Activated T-helper 2 cell treated with anti-CD3 and anti-CD28 coated beads, Interferon-gamma antibody, Interleukin-2, Interleukin-4, amounts not matched to agents 10 μg/mL and 5 μg/mL and 100 μg/mL, durations not matched to agents 14 hours and 24 hours and 36 hours (primary cell): ENCODE measurements at regions not wholly inside any gene's neighbourhood (a gene's known extent, or its start where the extent isn't known, plus 50 kb on each side); places are given as distances from the start of the nearest gene placed in this dataset.

Source experiments
- DNase-seq: peaks from one replicate; pipeline ENCODE4 v3.0.0; 2021; ENCODE audit warnings: low spot score
- H3K27ac Mint-ChIP-seq: one replicate; pipeline ENCODE4 v1.8.0; 2021; ENCODE audit warnings: mixed read lengths
- H3K27me3 Mint-ChIP-seq: one replicate; pipeline ENCODE4 v1.8.0; 2021; ENCODE audit warnings: low read depth, mixed read lengths
- H3K36me3 Mint-ChIP-seq: one replicate; pipeline ENCODE4 v1.8.0; 2021; ENCODE audit warnings: low read depth, mixed read lengths
- H3K4me1 Mint-ChIP-seq: one replicate; pipeline ENCODE4 v1.8.0; 2021; ENCODE audit warnings: low read depth, mixed read lengths
- H3K4me3 Mint-ChIP-seq: one replicate; pipeline ENCODE4 v1.8.0; 2021; ENCODE audit warnings: low read depth, mild to moderate bottlenecking, moderate library complexity, mixed read lengths
- H3K9me3 Mint-ChIP-seq: one replicate; pipeline ENCODE4 v1.8.0; 2021; ENCODE audit warnings: mixed read lengths
- intact Hi-C: fragments of 100-400 bp; cut with micrococcal nuclease; formaldehyde crosslinking; loops from one replicate; pipeline ENCODE4 v1.15.1; 2023

DNA sequence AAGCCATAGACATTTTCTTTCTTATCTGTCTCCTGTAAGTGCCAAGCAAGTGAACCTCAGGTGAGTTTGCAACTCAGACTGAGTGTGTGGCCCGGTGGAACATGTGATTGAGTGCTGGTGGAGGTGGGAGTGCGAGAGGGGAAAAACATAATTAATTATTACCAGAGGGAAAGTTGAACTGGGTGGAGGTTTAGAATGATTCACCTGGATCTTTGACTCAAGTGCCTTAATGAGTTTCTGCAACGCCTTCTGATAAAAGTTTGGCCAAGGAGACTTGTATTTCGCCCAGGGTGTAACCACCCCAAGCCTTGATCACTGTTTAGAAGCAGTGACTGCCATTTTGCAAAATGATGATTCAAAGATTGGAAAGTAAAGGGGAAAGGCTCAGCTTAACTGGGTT lies 513.9 kb downstream of the GATA3 start:
- peak overlapping the region; percentile 10 for H3K27ac Mint-ChIP-seq
- H3K36me3 Mint-ChIP-seq: peaks cover 2% of the 10 kb centered on the region
- no peak for DNase-seq
- H3K4me3 Mint-ChIP-seq: no peak overlapping the region
- intact Hi-C loops: no loop called here
- H3K9me3 Mint-ChIP-seq: peaks cover 19% of the 10 kb centered on the region
- H3K4me1 Mint-ChIP-seq: peaks cover 29% of the 10 kb centered on the region
- H3K27me3 Mint-ChIP-seq: no peaks in the 10 kb centered on the region

DNA sequence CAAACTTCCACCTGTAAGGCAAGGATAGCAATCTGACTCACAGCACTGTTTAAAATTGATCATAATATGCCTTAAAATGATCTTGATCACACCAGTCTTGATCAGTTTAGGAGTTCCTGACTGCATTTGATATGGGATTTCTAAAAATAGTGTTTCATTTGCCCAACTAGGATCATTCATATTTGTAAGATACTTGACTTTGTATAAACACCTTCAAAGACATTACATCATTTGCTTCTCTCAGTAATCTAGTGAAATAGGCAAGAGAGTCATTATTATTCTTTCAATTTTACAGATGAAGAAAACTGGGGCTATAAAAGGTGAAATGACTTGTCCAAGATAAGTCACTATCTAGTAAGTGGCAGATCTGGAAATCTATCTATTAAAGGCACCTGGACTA lies 521.1 kb downstream of the GATA3 start:
- Mint-ChIP-seq H3K27ac (peak overlapping the region; percentile 80), H3K4me3 (no peak overlapping the region), H3K9me3 (peaks cover 15% of the 10 kb centered on the region), H3K36me3 (peaks cover 9% of the 10 kb centered on the region), H3K27me3 (no peaks in the 10 kb centered on the region), H3K4me1 (peaks cover 63% of the 10 kb centered on the region)
- intact Hi-C loops: loop anchor here (1.0 to 10.0 kb wide), 13 partner anchors 43 to 719 kb away; no protein-coding TSS in a partner anchor
- no peak for DNase-seq

- DNase-seq: no peak
- Mint-ChIP-seq H3K4me3 (peak overlapping the region; percentile 46), H3K4me1 (peaks cover 64% of the 10 kb centered on the region), H3K27ac (peak overlapping the region; percentile 80), H3K9me3 (peaks cover 16% of the 10 kb centered on the region), H3K27me3 (no peaks in the 10 kb centered on the region), H3K36me3 (peaks cover 10% of the 10 kb centered on the region)
- intact Hi-C loops: loop anchor here (2.0 to 10.0 kb wide), 12 partner anchors 43 to 719 kb away; no protein-coding TSS in a partner anchor
These were observed 521.8 kb downstream of the GATA3 start for GRCh38 chr10:8576281-8576680.

- intact Hi-C loops: loop anchor here (1.0 to 10.0 kb wide), 13 partner anchors 9 to 718 kb away; no protein-coding TSS in a partner anchor
- H3K27ac Mint-ChIP-seq: peak overlapping the region; percentile 89
- peaks cover 12% of the 10 kb centered on the region for H3K36me3 Mint-ChIP-seq
- H3K27me3 Mint-ChIP-seq: no peaks in the 10 kb centered on the region
- no peak for DNase-seq
- H3K4me3 Mint-ChIP-seq: no peak overlapping the region
- H3K9me3 Mint-ChIP-seq: peaks cover 19% of the 10 kb centered on the region
- peaks cover 68% of the 10 kb centered on the region for H3K4me1 Mint-ChIP-seq
These were observed 522.4 kb downstream of the GATA3 start for GRCh38 chr10:8576911-8577310.

DNA sequence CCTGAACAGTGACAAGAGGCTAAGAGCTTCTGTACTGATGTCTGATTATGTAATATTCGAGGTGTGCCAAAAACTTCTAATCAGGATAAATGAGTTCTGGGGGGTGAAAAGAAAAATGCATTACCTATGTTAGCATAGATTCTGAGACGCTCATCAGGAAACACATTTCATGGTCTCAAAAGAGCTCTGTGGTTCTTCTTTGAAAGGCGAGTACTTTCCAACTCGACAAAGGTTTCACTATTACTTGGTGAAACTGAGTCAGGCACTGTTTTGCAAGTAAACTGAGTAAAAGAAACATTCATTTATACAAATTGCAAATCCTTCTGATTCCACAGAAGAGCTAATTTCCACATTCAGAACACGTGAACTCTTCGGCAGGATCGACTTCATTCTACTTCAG lies 523.2 kb downstream of the GATA3 start:
- DNase-seq: no peak
- intact Hi-C loops: loop anchor here (1.0 to 10.0 kb wide), 13 partner anchors 9 to 717 kb away; no protein-coding TSS in a partner anchor
- peaks cover 13% of the 10 kb centered on the region for H3K36me3 Mint-ChIP-seq
- peaks cover 20% of the 10 kb centered on the region for H3K9me3 Mint-ChIP-seq
- peaks cover 69% of the 10 kb centered on the region for H3K4me1 Mint-ChIP-seq
- no peaks in the 10 kb centered on the region for H3K27me3 Mint-ChIP-seq
- peak overlapping the region; percentile 89 for H3K27ac Mint-ChIP-seq
- no peak overlapping the region for H3K4me3 Mint-ChIP-seq

DNA sequence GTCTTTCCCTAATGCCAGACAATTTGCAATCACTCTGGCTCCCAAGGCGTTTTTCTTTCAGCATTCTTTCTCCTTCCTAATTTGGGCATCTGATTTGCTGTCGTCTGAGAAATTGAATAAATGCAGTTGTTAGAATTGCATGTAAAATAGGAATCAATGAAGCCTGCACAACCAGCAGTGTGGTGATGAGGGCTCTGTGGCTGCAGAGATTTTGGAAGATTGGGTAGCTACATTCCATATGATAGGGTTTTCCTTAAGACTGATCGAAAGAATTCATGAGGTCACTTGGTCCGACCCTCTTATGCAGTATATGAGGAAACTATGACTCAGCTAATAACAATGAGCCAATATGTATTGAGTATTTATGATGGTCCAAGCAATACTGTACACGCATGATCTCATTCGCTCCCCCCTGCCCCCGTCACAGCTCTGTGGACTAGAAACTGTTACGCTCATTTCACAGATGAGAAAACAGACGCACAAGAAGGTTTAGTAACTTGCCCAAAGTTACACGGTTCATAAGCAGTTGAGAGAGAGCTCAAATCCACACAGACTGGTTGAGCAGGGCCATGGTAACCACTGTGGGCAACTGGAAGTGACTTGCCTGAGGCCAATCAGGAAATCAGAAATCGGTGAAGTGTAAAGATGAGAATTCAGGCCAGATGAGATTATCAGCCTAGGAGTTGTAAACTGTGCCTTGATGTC lies 527.2 kb downstream of the GATA3 start:
- H3K27ac Mint-ChIP-seq: peak overlapping the region; percentile 34

GRCh38 chr10:8583096-8583495 lies 528.6 kb downstream of the GATA3 start:
- Mint-ChIP-seq H3K27ac (no peak overlapping the region), H3K36me3 (peaks cover 8% of the 10 kb centered on the region), H3K4me3 (no peak overlapping the region), H3K27me3 (no peaks in the 10 kb centered on the region), H3K4me1 (peaks cover 50% of the 10 kb centered on the region), H3K9me3 (peaks cover 6% of the 10 kb centered on the region)
- DNase-seq: no peak
- intact Hi-C loops: no loop called here

More for the DNA sequence above, 527.2 kb downstream of the GATA3 start:
- intact Hi-C loops: no loop called here
- Mint-ChIP-seq H3K36me3 (peaks cover 8% of the 10 kb centered on the region), H3K4me3 (no peak overlapping the region), H3K27me3 (no peaks in the 10 kb centered on the region), H3K4me1 (peaks cover 52% of the 10 kb centered on the region), H3K9me3 (peaks cover 6% of the 10 kb centered on the region)
- no peak for DNase-seq

DNA sequence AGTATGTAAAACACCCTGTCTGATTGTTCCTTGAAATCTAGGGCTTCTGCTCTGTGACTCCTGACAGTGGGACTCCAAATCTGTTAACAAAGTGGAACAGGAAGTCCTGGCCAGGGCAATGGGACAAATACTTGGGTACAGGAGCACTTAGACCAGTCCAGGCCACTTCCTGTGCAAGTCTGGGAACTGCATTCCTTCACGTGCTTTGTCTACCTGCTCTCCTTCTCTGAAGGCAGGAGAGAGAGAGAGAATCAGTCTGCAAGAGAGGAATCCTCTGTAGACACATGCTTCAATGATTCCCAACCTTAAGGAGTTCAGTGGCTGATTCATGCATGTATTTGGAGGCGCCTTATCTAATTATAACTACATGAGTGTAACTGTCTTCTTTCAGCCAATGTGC lies 530.2 kb downstream of the GATA3 start:
- H3K36me3 Mint-ChIP-seq: peaks cover 5% of the 10 kb centered on the region
- H3K27me3 Mint-ChIP-seq: no peaks in the 10 kb centered on the region
- H3K4me1 Mint-ChIP-seq: peaks cover 37% of the 10 kb centered on the region
- H3K27ac Mint-ChIP-seq: no peak overlapping the region
- no peak for DNase-seq
- intact Hi-C loops: no loop called here
- peaks cover 6% of the 10 kb centered on the region for H3K9me3 Mint-ChIP-seq
- H3K4me3 Mint-ChIP-seq: no peak overlapping the region

GRCh38 chr10:8586504-8586903 lies 532.0 kb downstream of the GATA3 start:
- H3K4me3 Mint-ChIP-seq: peak overlapping the region; percentile 10
- H3K9me3 Mint-ChIP-seq: peaks cover 3% of the 10 kb centered on the region
- H3K27me3 Mint-ChIP-seq: no peaks in the 10 kb centered on the region
- intact Hi-C loops: loop anchor here (1.0 kb wide), 1 partner anchor 9 kb away; no protein-coding TSS in a partner anchor
- peaks cover 34% of the 10 kb centered on the region for H3K4me1 Mint-ChIP-seq
- no peak for DNase-seq
- H3K27ac Mint-ChIP-seq: peak overlapping the region; percentile 81
- H3K36me3 Mint-ChIP-seq: peaks cover 3% of the 10 kb centered on the region

DNA sequence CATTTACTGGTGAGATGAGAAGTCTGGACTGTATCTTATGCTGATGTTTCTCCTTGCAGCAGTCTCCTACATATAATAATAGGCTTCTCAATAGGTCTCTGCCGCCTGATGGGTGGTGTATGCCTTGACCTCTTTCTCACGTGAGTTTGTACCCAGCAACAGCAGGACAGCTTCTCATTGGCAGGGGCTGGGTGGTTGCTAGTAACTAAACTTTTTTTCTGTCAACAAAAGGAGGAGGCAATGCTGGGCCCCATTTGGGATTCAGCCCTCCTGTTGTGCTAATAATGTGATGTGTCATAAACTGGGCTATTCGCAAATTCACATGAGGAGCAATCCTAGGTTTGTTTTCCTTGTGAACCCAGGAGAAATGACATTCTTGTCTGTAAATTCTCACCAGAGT lies 533.6 kb downstream of the GATA3 start:
- H3K27me3 Mint-ChIP-seq: no peaks in the 10 kb centered on the region
- H3K4me1 Mint-ChIP-seq: peaks cover 27% of the 10 kb centered on the region
- no peaks in the 10 kb centered on the region for H3K9me3 Mint-ChIP-seq
- no peaks in the 10 kb centered on the region for H3K36me3 Mint-ChIP-seq
- intact Hi-C loops: no loop called here
- no peak for DNase-seq
- H3K4me3 Mint-ChIP-seq: no peak overlapping the region
- no peak overlapping the region for H3K27ac Mint-ChIP-seq

DNA sequence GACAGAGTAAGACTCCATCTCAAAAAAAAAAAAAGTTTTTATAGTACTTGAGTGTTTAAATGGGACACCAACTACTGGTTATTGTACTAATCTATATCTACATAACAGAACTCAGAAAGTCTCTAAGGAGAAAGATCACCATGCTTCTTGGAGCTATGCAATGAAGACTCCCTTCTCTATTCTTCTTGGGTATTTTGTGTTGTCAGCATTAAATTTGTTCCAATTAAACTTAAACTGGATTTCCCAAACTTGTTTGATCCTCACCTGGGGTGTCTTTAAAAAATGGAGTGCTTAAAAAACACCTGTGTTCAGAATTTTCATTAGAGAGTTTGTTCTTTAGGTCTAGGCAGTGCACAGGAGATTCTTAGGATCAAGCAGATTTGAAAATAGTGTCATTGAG lies 536.0 kb downstream of the GATA3 start:
- DNase-seq: no peak
- Mint-ChIP-seq H3K36me3 (no peaks in the 10 kb centered on the region), H3K4me3 (no peak overlapping the region), H3K27me3 (no peaks in the 10 kb centered on the region), H3K27ac (no peak overlapping the region), H3K4me1 (peaks cover 18% of the 10 kb centered on the region), H3K9me3 (no peaks in the 10 kb centered on the region)
- intact Hi-C loops: no loop called here

DNA sequence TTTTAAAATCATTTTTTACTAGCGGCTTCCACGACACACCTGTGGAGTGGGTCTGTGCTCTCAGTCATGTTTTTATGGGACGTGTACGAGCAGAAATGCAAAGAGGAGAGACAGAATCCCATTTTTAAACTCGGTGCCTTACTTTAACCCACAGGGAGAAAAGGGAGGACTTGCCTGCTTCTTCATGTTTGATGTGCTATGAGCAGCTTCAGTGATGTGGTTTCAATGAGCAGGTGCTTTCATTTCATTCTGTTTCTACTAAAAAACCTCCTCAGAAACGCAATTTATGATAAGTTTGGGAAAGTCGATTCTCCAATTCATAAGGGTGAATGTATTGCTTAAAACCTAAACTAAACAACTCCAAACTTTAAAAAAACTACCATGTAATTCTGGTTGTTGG lies 537.2 kb downstream of the GATA3 start:
- no peak overlapping the region for H3K4me3 Mint-ChIP-seq
- H3K4me1 Mint-ChIP-seq: peaks cover 12% of the 10 kb centered on the region
- intact Hi-C loops: no loop called here
- DNase-seq: no peak
- H3K27me3 Mint-ChIP-seq: no peaks in the 10 kb centered on the region
- no peaks in the 10 kb centered on the region for H3K9me3 Mint-ChIP-seq
- no peaks in the 10 kb centered on the region for H3K36me3 Mint-ChIP-seq
- no peak overlapping the region for H3K27ac Mint-ChIP-seq

DNA sequence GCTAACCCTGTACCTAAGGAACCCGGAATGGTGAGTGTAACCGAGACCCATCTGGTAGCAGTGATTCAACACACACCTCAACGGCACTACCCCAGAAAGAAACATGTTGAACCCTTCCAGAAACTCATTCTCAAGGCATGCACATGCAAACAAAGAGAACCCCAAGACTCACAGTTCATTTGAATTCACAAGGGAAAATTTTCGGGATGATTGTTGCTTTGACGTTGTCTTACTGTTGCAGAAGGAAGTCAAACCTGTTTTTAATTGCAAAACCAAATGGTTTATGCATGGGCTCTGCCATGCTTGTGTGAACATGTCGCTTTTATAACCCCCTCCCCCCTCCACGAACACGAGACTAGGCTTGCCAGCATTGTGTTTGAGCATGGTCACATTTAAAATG lies 539.7 kb downstream of the GATA3 start:
- intact Hi-C loops: no loop called here
- Mint-ChIP-seq H3K27ac (no peak overlapping the region), H3K27me3 (no peaks in the 10 kb centered on the region), H3K9me3 (no peaks in the 10 kb centered on the region), H3K36me3 (no peaks in the 10 kb centered on the region), H3K4me1 (no peaks in the 10 kb centered on the region), H3K4me3 (no peak overlapping the region)
- no peak for DNase-seq
